ENCODE measurements at regions not wholly inside any gene's neighbourhood (a gene's known extent, or its start where the extent isn't known, plus 50 kb on each side); places are given as distances from the start of the nearest gene placed in this dataset.

GRCh38 chr12:125533434-125534029 is 468.3 kb downstream of the AACS start:
- H2BK12ac ChIP-seq (ENCODE audit: low read depth, low read length) = no peak overlapping the region
- no peaks in the 10 kb centered on the region for H3K27me3 ChIP-seq (replicated peaks in 1 of 4; ENCODE audit: control insufficient read depth in 3 of 4, extremely low read depth in 1 of 4, insufficient read depth in 3 of 4, low read length in 3 of 4)
- peak overlapping the region; percentile 1 to 39; a peak in 2 of 4 replicates for H3K4me2 ChIP-seq (ENCODE audit: insufficient read depth in 1 of 2, low read depth in 2 of 2, low read length in 2 of 2)
- H3K4me1 ChIP-seq (replicated peaks in 1 of 4; ENCODE audit: control insufficient read depth in 3 of 4, insufficient read depth in 4 of 4, low read length in 3 of 4) = peaks cover 0 to 2% (median 1%) of the 10 kb centered on the region in 4 experiments; a peak in 2 of 7 replicates
- peak; percentile 7 for FAIRE-seq
- H3K23me2 ChIP-seq (ENCODE audit: low read depth, low read length) = no peaks in the 10 kb centered on the region
- DNase-seq (ENCODE audit: low read depth in 1 of 2, low spot score in 2 of 2) = peak; percentile 50 to 90
- H4K91ac ChIP-seq (replicated peaks; ENCODE audit: insufficient read length, low read length) = no peak overlapping the region
- no peak overlapping the region for H3K23ac ChIP-seq (ENCODE audit: insufficient read length)
- no peak overlapping the region for H2AK5ac ChIP-seq (ENCODE audit: low read depth, low read length)
- no peak overlapping the region for H3K14ac ChIP-seq (ENCODE audit: insufficient read length)
- no peak overlapping the region for H2BK120ac ChIP-seq (replicated peaks; ENCODE audit: low read depth, low read length)
- no peak overlapping the region for H3K9ac ChIP-seq (replicated peaks in 1 of 4; ENCODE audit: extremely low read depth in 1 of 4, low read depth in 3 of 4, low read length in 3 of 4)
- H3K4me3 ChIP-seq (ENCODE audit: extremely low read depth in 1 of 4, insufficient read depth in 2 of 4, low read depth in 3 of 4, low read length in 4 of 4) = peak overlapping the region in 1 of 4 experiments; percentile 24; a peak in 1 of 8 replicates
- no peak overlapping the region for H2BK15ac ChIP-seq (ENCODE audit: low read length)
- H3K79me2 ChIP-seq (ENCODE audit: control insufficient read depth in 1 of 2, insufficient read depth in 2 of 2, low read length in 2 of 2) = no peaks in the 10 kb centered on the region
- no peak overlapping the region for H3K4ac ChIP-seq (replicated peaks; ENCODE audit: insufficient read length, low read depth, low read length)
- no peak overlapping the region for H4K5ac ChIP-seq (ENCODE audit: insufficient read length, low read depth, low read length)
- H3K79me1 ChIP-seq (ENCODE audit: low read depth, low read length) = no peaks in the 10 kb centered on the region; the same call in 1 of the 2 replicates
- H4K20me1 ChIP-seq (replicated peaks in 1 of 2; ENCODE audit: control insufficient read depth in 1 of 2, insufficient read depth in 2 of 2, low read length in 2 of 2) = peaks cover 0 to 1% of the 10 kb centered on the region in 2 experiments
- H2AFZ ChIP-seq (ENCODE audit: low read length) = no peak overlapping the region
- whole genome bisulfite sequencing, 2 experiments (ENCODE audit: extremely low coverage in 1 of 2, insufficient coverage in 1 of 2, insufficient read length in 1 of 2, insufficient replicate concordance in 2 of 2, low coverage in 1 of 2, low lambda C conversion rate in 2 of 2, missing lambda C conversion rate in 1 of 2) = 12% methylated on average over 29 of the region's 29 CpGs; no CpG with 5 or more reads in 1 of the 2 experiments
- CTCF ChIA-PET (ENCODE audit: partially characterized antibody) = interaction anchor here (1.0 to 3.7 kb wide), 9 partner anchors 10 to 202 kb away, joined by 3 to 18 read pairs (median 5); no protein-coding TSS in a partner anchor
- POLR2A ChIA-PET (ENCODE audit: partially characterized antibody) = no interaction called here
- H2BK20ac ChIP-seq (ENCODE audit: low read length) = no peak overlapping the region
- H4K8ac ChIP-seq (ENCODE audit: extremely low read depth, insufficient read depth, low read length) = no peak overlapping the region
- H3K9me3 ChIP-seq (ENCODE audit: insufficient read depth in 2 of 2, low read depth in 1 of 2, low read length in 1 of 2) = no peaks in the 10 kb centered on the region
- H3K56ac ChIP-seq (replicated peaks; ENCODE audit: insufficient read length, low read depth, low read length) = no peak overlapping the region
- no peak overlapping the region for H2BK5ac ChIP-seq (ENCODE audit: low read depth, low read length)
- H3K36me3 ChIP-seq (ENCODE audit: control insufficient read depth in 2 of 4, insufficient read depth in 4 of 4, low read length in 3 of 4) = peaks cover 0 to under 1% (median 0%) of the 10 kb centered on the region in 4 experiments; a peak in 1 of 8 replicates
- H3K18ac ChIP-seq (ENCODE audit: extremely low read depth, low read length) = no peak overlapping the region; the same call in 1 of the 2 replicates
- no peak overlapping the region for H3K27ac ChIP-seq (ENCODE audit: low read depth, low read length)
- peak; percentile 83 to 85 for TF ChIP-seq RAD21 (IDR thresholded peaks at IDR 0.05 in 1 of 2, conservative IDR thresholded peaks at IDR 0.05 in 1 of 2; ENCODE audit: low read depth in 2 of 2, low read length in 2 of 2)
- peak; percentile 70 to 78 (median 76) for TF ChIP-seq CTCF (IDR thresholded peaks at IDR 0.05; ENCODE audit: control extremely low read depth in 1 of 3, insufficient read depth in 1 of 3, low read depth in 1 of 3, low read length in 3 of 3)
- no peak for TF ChIP-seq TAF7 (optimal IDR thresholded peaks at IDR 0.05; ENCODE audit: borderline replicate concordance, low read depth, low read length)
- no peak for TF ChIP-seq CREB1 (IDR thresholded peaks at IDR 0.05)
- no peak for TF ChIP-seq CBX8 (IDR thresholded peaks at IDR 0.05; ENCODE audit: borderline replicate concordance, low read depth, low read length)
- TF ChIP-seq CTBP2 (IDR thresholded peaks at IDR 0.05; ENCODE audit: borderline replicate concordance, insufficient read depth, insufficient read length, low read length) = no peak
- TF ChIP-seq FOSL1 (IDR thresholded peaks at IDR 0.05; ENCODE audit: insufficient read depth, low read depth, low read length) = no peak
- no peak for TF ChIP-seq TBP (IDR thresholded peaks at IDR 0.05; ENCODE audit: low read depth, low read length)
- TF ChIP-seq MAX (IDR thresholded peaks at IDR 0.05) = peak; percentile 57
